Heart left ventricle (tissue), 16 donors: ENCODE measurements at regions not wholly inside any gene's neighbourhood (a gene's known extent, or its start where the extent isn't known, plus 50 kb on each side); places are given as distances from the start of the nearest gene placed in this dataset.

Experiments
- ATAC-seq, 4 donors: fragments of 200-7000 bp; cut with Tn5 transposase; one replicate each; pipeline ENCODE4 v1.9.1; 2020 to 2022; ENCODE audit warnings: moderate library complexity in 4 of 4, mild to moderate bottlenecking in 3 of 4, moderate number of reproducible peaks in 1 of 4
- DNase-seq, 5 donors: peaks; one replicate each; pipeline ENCODE4 v3.0.0-alpha.2; 2020
- H3K27ac ChIP-seq, 12 donors: fragments of 200-600 bp; sonication (generic) in 4 of 12; one replicate each; pipeline versions ENCODE4 v1.5.0 to v1.8.0; 2016 to 2022; ENCODE audit warnings: mild to moderate bottlenecking in 2 of 12
- H3K27me3 ChIP-seq, 9 donors: fragments of 200-600 bp; sonication (generic) in 2 of 9; one replicate each; pipeline versions ENCODE4 v1.5.1 to v1.8.0; 2016 to 2022; ENCODE audit warnings: mild to moderate bottlenecking in 3 of 9
- H3K36me3 ChIP-seq, 9 donors: fragments of 200-600 bp; sonication (generic) in 2 of 9; one replicate each; pipeline versions ENCODE4 v1.5.0 to v1.8.0; 2018 to 2022; ENCODE audit warnings: mild to moderate bottlenecking in 2 of 9
- H3K4me1 ChIP-seq, 12 donors: fragments of 200-600 bp; sonication (generic) in 4 of 12; one replicate each; pipeline versions ENCODE4 v1.5.0 to v1.8.0; 2016 to 2022; ENCODE audit warnings: mild to moderate bottlenecking in 3 of 12
- H3K4me3 ChIP-seq, 12 donors: fragments of 200-600 bp; sonication (generic) in 4 of 12; one replicate each; pipeline versions ENCODE4 v1.5.0 to v1.8.0; 2017 to 2022; ENCODE audit warnings: mild to moderate bottlenecking in 9 of 12, moderate library complexity in 4 of 12
- H3K9me3 ChIP-seq, 12 donors: fragments of 200-600 bp; sonication (generic) in 4 of 12; one replicate each; pipeline versions ENCODE4 v1.5.0 to v1.8.0; 2016 to 2022; ENCODE audit warnings: mild to moderate bottlenecking in 1 of 12
- CTCF ChIP-seq, 12 donors: fragments of 200-600 bp; sonication (generic) in 4 of 12; IDR thresholded peaks; one replicate each; pipeline versions ENCODE4 v1.5.0 to v1.8.0; 2018 to 2022; ENCODE audit warnings: antibody characterized with exemption in 12 of 12, mild to moderate bottlenecking in 5 of 12
- POLR2A ChIP-seq, 2 donors: fragments of 450-650 bp; IDR thresholded peaks; one replicate each; pipeline ENCODE4 v1.6.1; 2017; ENCODE audit warnings: antibody characterized with exemption in 2 of 2, mild to moderate bottlenecking in 2 of 2, moderate library complexity in 2 of 2
- WGBS, 4 donors: extraction: QIAGEN DNeasy Blood & Tissue Kit in 2 of 4; methylation state at CpG; one replicate each; pipeline versions ENCODE4 v1.1.5 to v1.1.7; 2013 to 2018; 5-methylcytosine and 5-hydroxymethylcytosine counted together
- intact Hi-C, 10 donors: fragments of 100-400 bp; cut with DNase I; formaldehyde crosslinking; loops; one replicate each; pipeline versions ENCODE4 v1.11.1 to v1.14.2; 2022
- donor health status: ischemic (EF 13 %, LVEDD 7.1; RV severe dilation, severe dysfunction).
- donor health status: healthy with polysubstance abuse.
- donor health status: DM: no; HTN: yes; CAD: no.
- donor health status: DM: no; HTN: no; CAD: no.
- donor health status: ischemic (EF 25% LVEDD 6.9; RV normal size, moderate dysfunction).
- donor health status: ischemic (EF 25% LVEDD 5.7; RV mildly dilated, moderate dysfunction).
- donor health status: healthy.
- donor health status: DM: yes; HTN: yes; CAD: no.
- donor health status: ischemic (EF 35%, LVEDD 5.7; RV mildly dilated, moderate dysfunction).
- donor health status: nonischemic (EF 11% LVEDD 7.7; RV severe dilation, severe dysfunction).
- donor health status: DM: yes; HTN: yes; CAD: no.
- donor health status: PGD.
- donor health status: ischemic (EF 29% LVEDD 5.4; RV normal size, mild dysfunction).
- donor health status: nonischemic (EF 23%, LVEDD 6.1; RV moderate dilation, normal function).

- WGBS, 4 donors, result 75 to 85% (median 80%) methylated on average over 2 of the region's 2 CpGs
- TF ChIP-seq CTCF (IDR thresholded peaks at IDR 0.05) (no peak), POLR2A (IDR thresholded peaks at IDR 0.05) (no peak)
- H3K4me3 ChIP-seq, result no peak overlapping the region
- ATAC-seq, result no peak
- no peaks in the 10 kb centered on the region for H3K4me1 ChIP-seq
- intact Hi-C loops, result loop anchor here in 1 of 10 donors (10.0 kb wide), 1 partner anchor 81 kb away; no protein-coding TSS in a partner anchor
- DNase-seq, result no peak
- no peak overlapping the region for H3K27ac ChIP-seq
- H3K36me3 ChIP-seq, result no peaks in the 10 kb centered on the region
- peaks cover 0 to 13% (median 4%) of the 10 kb centered on the region in 12 donors for H3K9me3 ChIP-seq
- H3K27me3 ChIP-seq, result peaks cover 0 to 12% (median 0%) of the 10 kb centered on the region in 9 donors
Observed at GRCh38 chr20:56795492-56795891, 166.4 kb downstream of the TFAP2C start.

- ATAC-seq, result no peak
- Histone ChIP-seq H3K27ac (no peak overlapping the region), H3K27me3 (peaks cover 0 to 12% (median 3%) of the 10 kb centered on the region in 9 donors), H3K36me3 (no peaks in the 10 kb centered on the region), H3K4me1 (no peaks in the 10 kb centered on the region), H3K9me3 (peaks cover 0 to 13% (median 4%) of the 10 kb centered on the region in 12 donors), H3K4me3 (no peak overlapping the region)
- intact Hi-C loops, result loop anchor here in 1 of 10 donors (10.0 kb wide), 1 partner anchor 82 kb away; no protein-coding TSS in a partner anchor
- 56 to 73% (median 60%) methylated on average over 3 of the region's 3 CpGs for WGBS, 4 donors
- DNase-seq, result no peak
- TF ChIP-seq CTCF (IDR thresholded peaks at IDR 0.05), result no peak
- TF ChIP-seq POLR2A (IDR thresholded peaks at IDR 0.05), result no peak
Observed at GRCh38 chr20:56796345-56796744, 167.2 kb downstream of the TFAP2C start.

GRCh38 chr20:56797023-56797422 lies 167.9 kb downstream of the TFAP2C start:
- peaks cover 0 to 13% (median 4%) of the 10 kb centered on the region in 12 donors for H3K9me3 ChIP-seq
- H3K4me1 ChIP-seq, result no peaks in the 10 kb centered on the region
- intact Hi-C loops, result loop anchor here in 1 of 10 donors (10.0 kb wide), 1 partner anchor 82 kb away; no protein-coding TSS in a partner anchor
- DNase-seq (no peak), ATAC-seq (no peak)
- TF ChIP-seq POLR2A (IDR thresholded peaks at IDR 0.05), result no peak
- TF ChIP-seq CTCF (IDR thresholded peaks at IDR 0.05), result no peak
- no peak overlapping the region for H3K4me3 ChIP-seq
- no peaks in the 10 kb centered on the region for H3K36me3 ChIP-seq
- no peak overlapping the region for H3K27ac ChIP-seq
- WGBS, 4 donors, result 58 to 68% (median 59%) methylated on average over 2 of the region's 2 CpGs
- H3K27me3 ChIP-seq, result peaks cover 0 to 14% (median 0%) of the 10 kb centered on the region in 9 donors

- Histone ChIP-seq H3K27ac (no peak overlapping the region), H3K4me3 (no peak overlapping the region), H3K4me1 (no peaks in the 10 kb centered on the region), H3K27me3 (peaks cover 0 to 11% (median 3%) of the 10 kb centered on the region in 9 donors), H3K36me3 (no peaks in the 10 kb centered on the region), H3K9me3 (peaks cover 0 to 13% (median 4%) of the 10 kb centered on the region in 12 donors)
- no peak for TF ChIP-seq CTCF (IDR thresholded peaks at IDR 0.05)
- no peak for TF ChIP-seq POLR2A (IDR thresholded peaks at IDR 0.05)
- intact Hi-C loops, result loop anchor here in 1 of 10 donors (10.0 kb wide), 1 partner anchor 84 kb away; no protein-coding TSS in a partner anchor
- DNase-seq, result no peak
- no peak for ATAC-seq
- WGBS, 4 donors, result 74 to 100% (median 80%) methylated on average over 1 of the region's 1 CpG
Observed at GRCh38 chr20:56798634-56799033, 169.5 kb downstream of the TFAP2C start.
